HG03060 (cell line): ENCODE measurements at regions not wholly inside any gene's neighbourhood (a gene's known extent, or its start where the extent isn't known, plus 50 kb on each side); places are given as distances from the start of the nearest gene placed in this dataset.
"Not testable (repeated sequence)": the region's sequence is repeated elsewhere in the genome, so short reads cannot be mapped to it uniquely, and the experiment has no call there.

Experiments used
- ATAC-seq: cut with Tn5 transposase; IDR thresholded peaks from one replicate; pipeline ENCODE4 v1.9.1; 2021; ENCODE audit warnings: low read depth, moderate number of reproducible peaks; ENCODE audit not compliant: unreplicated experiment

GRCh38 chr7:119724041-119724792 lies 548.8 kb upstream of the KCND2 start:
- ATAC-seq: no peak

- no peak for ATAC-seq
Observed at GRCh38 chr7:119733127-119733879, 539.7 kb upstream of the KCND2 start.

GRCh38 chr7:119737390-119737789 lies 535.6 kb upstream of the KCND2 start:
- ATAC-seq: no peak

- not testable (repeated sequence) for ATAC-seq
Observed at GRCh38 chr7:119745280-119745679, 527.7 kb upstream of the KCND2 start.

- ATAC-seq: no peak
Observed at GRCh38 chr7:119748251-119748860, 524.6 kb upstream of the KCND2 start.

- no peak for ATAC-seq
Observed at GRCh38 chr7:119748991-119749390, 524.0 kb upstream of the KCND2 start.

- ATAC-seq: no peak
Observed at GRCh38 chr7:119756687-119757086, 516.3 kb upstream of the KCND2 start.

- ATAC-seq: no peak
Observed at GRCh38 chr7:119758254-119758653, 514.7 kb upstream of the KCND2 start.

- ATAC-seq: no peak
Observed at GRCh38 chr7:119761776-119762175, 511.2 kb upstream of the KCND2 start.

GRCh38 chr7:119782286-119782685 lies 490.7 kb upstream of the KCND2 start:
- no peak for ATAC-seq

- no peak for ATAC-seq
Observed at GRCh38 chr7:119783799-119784198, 489.2 kb upstream of the KCND2 start.

GRCh38 chr7:119802147-119802546 lies 470.8 kb upstream of the KCND2 start:
- no peak for ATAC-seq

GRCh38 chr7:119825091-119825655 lies 447.8 kb upstream of the KCND2 start:
- ATAC-seq: no peak

- ATAC-seq: no peak
Observed at GRCh38 chr7:119826547-119826946, 446.4 kb upstream of the KCND2 start.

- no peak for ATAC-seq
Observed at GRCh38 chr7:119838444-119838843, 434.5 kb upstream of the KCND2 start.

- no peak for ATAC-seq
Observed at GRCh38 chr7:119842337-119842736, 430.6 kb upstream of the KCND2 start.

GRCh38 chr7:119842786-119843185 lies 430.2 kb upstream of the KCND2 start:
- ATAC-seq: no peak

- ATAC-seq: no peak
Observed at GRCh38 chr7:119861385-119861784, 411.6 kb upstream of the KCND2 start.

GRCh38 chr7:119868387-119868786 lies 404.6 kb upstream of the KCND2 start:
- no peak for ATAC-seq

- no peak for ATAC-seq
Observed at GRCh38 chr7:119879835-119880234, 393.1 kb upstream of the KCND2 start.

GRCh38 chr7:119886007-119886406 lies 387.0 kb upstream of the KCND2 start:
- no peak for ATAC-seq
